Fibroblast of villous mesenchyme (primary cell): ENCODE measurements at regions not wholly inside any gene's neighbourhood (a gene's known extent, or its start where the extent isn't known, plus 50 kb on each side); places are given as distances from the start of the nearest gene placed in this dataset. TPM values are rescaled to one million over a fixed set of nuclear protein-coding genes. Genes with fewer than 3 reads are reported as not detected.

Source experiments
- DNase-seq: peaks from one replicate; pipeline ENCODE4 v3.0.0-alpha.2; 2010; ENCODE audit warnings: low read depth
- H3K4me3 ChIP-seq: 2 replicates; pipeline ENCODE4 v1.5.1; 2011; ENCODE audit warnings: low read depth, mild to moderate bottlenecking, low read length
- CTCF ChIP-seq: IDR thresholded peaks from 2 replicates; pipeline ENCODE4 v1.5.1; 2012; ENCODE audit warnings: low read depth, mild to moderate bottlenecking, low read length; ENCODE audit not compliant: insufficient read depth
- small RNA-seq: library from RNA; depleted of rRNA; stranded (forward); fragments of <200 nt; gene quantifications from one replicate; pipeline ENCODE3, GENCODE V24; 2012

- TF ChIP-seq CTCF, result no peak
- DNase-seq, result no peak
- H3K4me3 ChIP-seq, result no peak overlapping the region
These were observed 51.1 kb upstream of the ADARB2 start for GRCh38 chr10:1788401-1788800.

Small RNAs in the stretch of these regions (small RNA-seq; reads per million reads assigned to genes)
- gene MIR6072, result not detected
- not detected for gene RNU6-576P
- not detected for gene RNU6-889P
